ENCODE measurements at regions not wholly inside any gene's neighbourhood (a gene's known extent, or its start where the extent isn't known, plus 50 kb on each side); places are given as distances from the start of the nearest gene placed in this dataset.

DNA sequence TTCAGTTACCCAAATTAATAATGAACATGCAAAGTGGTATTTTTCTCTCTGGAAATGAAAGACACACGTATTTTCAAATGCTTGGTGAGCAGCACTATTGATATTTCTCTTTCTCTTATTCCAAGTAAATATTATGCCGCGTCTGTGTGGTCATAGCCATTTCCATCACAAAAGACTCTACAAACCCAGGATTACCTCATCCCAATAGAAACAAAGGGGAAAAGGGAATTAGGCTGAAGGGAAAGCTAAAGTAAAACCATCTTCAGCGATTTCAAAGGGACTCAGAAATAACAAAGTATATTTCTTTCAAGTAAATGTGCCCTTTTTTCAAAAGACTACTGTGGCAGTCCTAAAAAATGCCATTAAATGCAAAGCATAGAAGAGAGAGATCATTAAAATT, 62.0 kb upstream of the FST start:
- TF ChIP-seq, protein P1, sequence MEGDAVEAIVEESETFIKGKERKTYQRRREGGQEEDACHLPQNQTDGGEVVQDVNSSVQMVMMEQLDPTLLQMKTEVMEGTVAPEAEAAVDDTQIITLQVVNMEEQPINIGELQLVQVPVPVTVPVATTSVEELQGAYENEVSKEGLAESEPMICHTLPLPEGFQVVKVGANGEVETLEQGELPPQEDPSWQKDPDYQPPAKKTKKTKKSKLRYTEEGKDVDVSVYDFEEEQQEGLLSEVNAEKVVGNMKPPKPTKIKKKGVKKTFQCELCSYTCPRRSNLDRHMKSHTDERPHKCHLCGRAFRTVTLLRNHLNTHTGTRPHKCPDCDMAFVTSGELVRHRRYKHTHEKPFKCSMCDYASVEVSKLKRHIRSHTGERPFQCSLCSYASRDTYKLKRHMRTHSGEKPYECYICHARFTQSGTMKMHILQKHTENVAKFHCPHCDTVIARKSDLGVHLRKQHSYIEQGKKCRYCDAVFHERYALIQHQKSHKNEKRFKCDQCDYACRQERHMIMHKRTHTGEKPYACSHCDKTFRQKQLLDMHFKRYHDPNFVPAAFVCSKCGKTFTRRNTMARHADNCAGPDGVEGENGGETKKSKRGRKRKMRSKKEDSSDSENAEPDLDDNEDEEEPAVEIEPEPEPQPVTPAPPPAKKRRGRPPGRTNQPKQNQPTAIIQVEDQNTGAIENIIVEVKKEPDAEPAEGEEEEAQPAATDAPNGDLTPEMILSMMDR (IDR thresholded peaks at IDR 0.05) = no peak
- no peak for TF ChIP-seq EZH2 (IDR thresholded peaks at IDR 0.05; ENCODE audit: borderline replicate concordance, insufficient read depth, low read depth, low read length, poor library complexity, severe bottlenecking)

Measured in B cell (primary cell).